ENCODE measurements at regions not wholly inside any gene's neighbourhood (a gene's known extent, or its start where the extent isn't known, plus 50 kb on each side); places are given as distances from the start of the nearest gene placed in this dataset.
"Not testable (repeated sequence)": the region's sequence is repeated elsewhere in the genome, so short reads cannot be mapped to it uniquely, and the experiment has no call there.

GRCh38 chr11:88061111-88061510, 114.1 kb downstream of the RAB38 start:
- Histone ChIP-seq H3K4me3 (ENCODE audit: low read length) (no peak overlapping the region), H3K4me1 (ENCODE audit: control insufficient read depth, insufficient read depth, low read length) (no peaks in the 10 kb centered on the region), H3K36me3 (ENCODE audit: control insufficient read depth, insufficient read depth, low read length, severe bottlenecking) (no peaks in the 10 kb centered on the region), H3K27me3 (replicated peaks; ENCODE audit: control insufficient read depth, insufficient read depth, low read length) (no peaks in the 10 kb centered on the region), H3K9ac (ENCODE audit: low read length) (no peak overlapping the region), H3K9me3 (ENCODE audit: control insufficient read depth, low read length) (no peaks in the 10 kb centered on the region)
- DNase-seq (ENCODE audit: low read depth): no peak

GRCh38 chr11:88059326-88059725, 115.9 kb downstream of the RAB38 start:
- Histone ChIP-seq H3K9me3 (ENCODE audit: control insufficient read depth, low read length) (no peaks in the 10 kb centered on the region), H3K4me1 (ENCODE audit: control insufficient read depth, insufficient read depth, low read length) (no peaks in the 10 kb centered on the region), H3K36me3 (ENCODE audit: control insufficient read depth, insufficient read depth, low read length, severe bottlenecking) (no peaks in the 10 kb centered on the region), H3K9ac (ENCODE audit: low read length) (no peak overlapping the region), H3K27me3 (replicated peaks; ENCODE audit: control insufficient read depth, insufficient read depth, low read length) (no peaks in the 10 kb centered on the region), H3K4me3 (ENCODE audit: low read length) (no peak overlapping the region)
- no peak for DNase-seq (ENCODE audit: low read depth)

DNA sequence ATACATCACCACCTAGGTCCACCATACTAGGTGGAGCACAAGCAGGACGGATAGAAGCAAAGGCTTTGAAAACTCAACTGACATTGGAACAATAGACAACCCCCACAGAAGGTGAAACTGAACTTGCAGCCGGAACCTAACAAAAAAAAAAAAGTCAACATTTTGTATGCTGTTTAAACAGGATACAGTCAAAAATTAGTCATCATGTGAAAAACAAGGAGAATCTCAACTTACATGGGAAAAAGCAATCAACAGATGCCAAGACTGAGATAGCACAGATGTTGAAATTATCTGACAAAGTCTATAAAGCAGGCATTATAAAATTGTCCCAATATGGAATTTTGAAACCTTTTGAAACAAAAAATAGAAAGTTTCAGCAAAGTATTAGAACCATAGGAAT, 123.8 kb downstream of the RAB38 start:
- Histone ChIP-seq H3K9ac (ENCODE audit: low read length) (no peak overlapping the region), H3K4me1 (ENCODE audit: control insufficient read depth, insufficient read depth, low read length) (peaks cover 2% of the 10 kb centered on the region), H3K27me3 (replicated peaks; ENCODE audit: control insufficient read depth, insufficient read depth, low read length) (no peaks in the 10 kb centered on the region), H3K9me3 (ENCODE audit: control insufficient read depth, low read length) (no peaks in the 10 kb centered on the region), H3K4me3 (ENCODE audit: low read length) (no peak overlapping the region), H3K36me3 (ENCODE audit: control insufficient read depth, insufficient read depth, low read length, severe bottlenecking) (no peaks in the 10 kb centered on the region)
- DNase-seq (ENCODE audit: low read depth): no peak

- Histone ChIP-seq H3K27me3 (replicated peaks; ENCODE audit: control insufficient read depth, insufficient read depth, low read length) (no peaks in the 10 kb centered on the region), H3K4me1 (ENCODE audit: control insufficient read depth, insufficient read depth, low read length) (peaks cover 2% of the 10 kb centered on the region), H3K36me3 (ENCODE audit: control insufficient read depth, insufficient read depth, low read length, severe bottlenecking) (no peaks in the 10 kb centered on the region), H3K9ac (ENCODE audit: low read length) (no peak overlapping the region), H3K9me3 (ENCODE audit: control insufficient read depth, low read length) (no peaks in the 10 kb centered on the region), H3K4me3 (ENCODE audit: low read length) (no peak overlapping the region)
- DNase-seq (ENCODE audit: low read depth): no peak
These were observed 125.0 kb downstream of the RAB38 start for GRCh38 chr11:88050247-88050646.

- H3K9me3 ChIP-seq (ENCODE audit: control insufficient read depth, low read length); H3K4me1 ChIP-seq (ENCODE audit: control insufficient read depth, insufficient read depth, low read length); H3K4me3 ChIP-seq (ENCODE audit: low read length); DNase-seq (ENCODE audit: low read depth); H3K27me3 ChIP-seq (replicated peaks; ENCODE audit: control insufficient read depth, insufficient read depth, low read length); H3K36me3 ChIP-seq (ENCODE audit: control insufficient read depth, insufficient read depth, low read length, severe bottlenecking); H3K9ac ChIP-seq (ENCODE audit: low read length): not testable (repeated sequence)
These were observed 130.0 kb downstream of the RAB38 start for GRCh38 chr11:88045288-88045687.

DNA sequence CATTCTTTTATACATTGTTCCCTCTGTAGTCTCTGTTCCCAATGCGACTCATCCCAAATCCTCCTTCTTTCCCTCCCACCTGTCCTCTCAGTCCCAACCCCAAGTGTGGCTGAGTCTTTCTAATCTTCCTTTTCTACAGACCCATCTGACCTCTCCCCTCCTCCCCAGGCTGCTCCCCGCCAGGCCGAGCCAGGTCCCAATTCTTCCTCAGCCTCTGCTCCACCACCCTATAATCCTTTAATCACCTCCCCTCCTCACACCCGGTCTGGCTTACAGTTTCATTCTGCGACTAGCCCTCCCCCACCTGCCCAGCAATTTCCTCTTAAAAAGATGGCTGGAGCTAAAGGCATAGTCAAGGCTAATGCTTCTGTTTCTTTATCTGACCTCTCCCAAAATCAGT, 130.6 kb downstream of the RAB38 start:
- DNase-seq (ENCODE audit: low read depth): not testable (repeated sequence)

GRCh38 chr11:88043149-88043548, 132.1 kb downstream of the RAB38 start:
- Histone ChIP-seq H3K4me3 (ENCODE audit: low read length) (no peak overlapping the region), H3K9ac (ENCODE audit: low read length) (no peak overlapping the region), H3K36me3 (ENCODE audit: control insufficient read depth, insufficient read depth, low read length, severe bottlenecking) (no peaks in the 10 kb centered on the region), H3K4me1 (ENCODE audit: control insufficient read depth, insufficient read depth, low read length) (peaks cover 6% of the 10 kb centered on the region), H3K9me3 (ENCODE audit: control insufficient read depth, low read length) (no peaks in the 10 kb centered on the region), H3K27me3 (replicated peaks; ENCODE audit: control insufficient read depth, insufficient read depth, low read length) (no peaks in the 10 kb centered on the region)
- DNase-seq (ENCODE audit: low read depth): no peak

More for the DNA sequence above, 130.6 kb downstream of the RAB38 start:
- not testable (repeated sequence) for H3K9me3 ChIP-seq (ENCODE audit: control insufficient read depth, low read length); H3K9ac ChIP-seq (ENCODE audit: low read length); H3K36me3 ChIP-seq (ENCODE audit: control insufficient read depth, insufficient read depth, low read length, severe bottlenecking); H3K27me3 ChIP-seq (replicated peaks; ENCODE audit: control insufficient read depth, insufficient read depth, low read length); H3K4me3 ChIP-seq (ENCODE audit: low read length); H3K4me1 ChIP-seq (ENCODE audit: control insufficient read depth, insufficient read depth, low read length)

DNA sequence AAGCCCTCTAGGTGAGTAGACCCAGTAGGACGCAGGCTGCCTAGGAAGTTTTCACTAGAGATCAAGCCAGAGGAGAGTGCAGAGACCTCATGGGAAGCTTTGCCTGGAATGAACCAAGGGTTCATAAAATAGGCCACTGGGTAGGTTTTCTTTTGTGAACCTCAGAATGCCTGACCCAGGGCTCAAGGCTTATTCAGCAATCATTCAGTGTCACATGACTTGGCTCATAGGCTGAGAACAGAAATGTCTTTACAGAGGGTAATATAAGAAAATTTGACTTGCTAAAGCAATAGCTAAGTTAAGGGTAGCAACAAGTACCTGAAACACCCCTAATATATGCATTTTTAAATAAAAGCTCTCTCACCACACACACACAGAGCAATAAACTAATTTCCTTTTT, 132.6 kb downstream of the RAB38 start:
- no peak overlapping the region for H3K4me3 ChIP-seq (ENCODE audit: low read length)
- DNase-seq (ENCODE audit: low read depth): no peak
- no peaks in the 10 kb centered on the region for H3K27me3 ChIP-seq (replicated peaks; ENCODE audit: control insufficient read depth, insufficient read depth, low read length)
- peaks cover 6% of the 10 kb centered on the region for H3K4me1 ChIP-seq (ENCODE audit: control insufficient read depth, insufficient read depth, low read length)
- no peak overlapping the region for H3K9ac ChIP-seq (ENCODE audit: low read length)
- H3K36me3 ChIP-seq (ENCODE audit: control insufficient read depth, insufficient read depth, low read length, severe bottlenecking): no peaks in the 10 kb centered on the region
- no peaks in the 10 kb centered on the region for H3K9me3 ChIP-seq (ENCODE audit: control insufficient read depth, low read length)

DNA sequence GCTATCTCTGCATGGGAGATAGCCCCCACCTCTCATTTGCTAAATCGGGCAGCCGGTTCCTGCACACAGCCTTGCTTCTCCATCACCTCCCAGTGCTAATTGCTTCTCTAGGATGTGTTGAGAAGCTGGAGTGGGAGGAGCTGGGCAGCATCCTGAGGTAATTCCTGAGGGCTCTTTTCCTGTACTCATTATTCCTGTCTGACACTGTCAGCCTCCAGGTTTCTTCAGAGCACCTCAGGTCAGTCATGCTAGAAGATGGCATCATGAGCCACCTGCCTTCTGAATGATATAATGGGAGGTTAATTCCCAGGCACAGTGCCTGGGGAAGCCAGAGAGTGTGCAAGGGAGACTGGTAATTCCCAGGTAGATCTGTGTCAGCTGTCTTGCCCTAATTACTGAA, 133.0 kb downstream of the RAB38 start:
- DNase-seq (ENCODE audit: low read depth): no peak
- no peaks in the 10 kb centered on the region for H3K27me3 ChIP-seq (replicated peaks; ENCODE audit: control insufficient read depth, insufficient read depth, low read length)
- no peak overlapping the region for H3K4me3 ChIP-seq (ENCODE audit: low read length)
- H3K4me1 ChIP-seq (ENCODE audit: control insufficient read depth, insufficient read depth, low read length): peaks cover 6% of the 10 kb centered on the region
- no peak overlapping the region for H3K9ac ChIP-seq (ENCODE audit: low read length)
- no peaks in the 10 kb centered on the region for H3K9me3 ChIP-seq (ENCODE audit: control insufficient read depth, low read length)
- H3K36me3 ChIP-seq (ENCODE audit: control insufficient read depth, insufficient read depth, low read length, severe bottlenecking): no peaks in the 10 kb centered on the region

DNA sequence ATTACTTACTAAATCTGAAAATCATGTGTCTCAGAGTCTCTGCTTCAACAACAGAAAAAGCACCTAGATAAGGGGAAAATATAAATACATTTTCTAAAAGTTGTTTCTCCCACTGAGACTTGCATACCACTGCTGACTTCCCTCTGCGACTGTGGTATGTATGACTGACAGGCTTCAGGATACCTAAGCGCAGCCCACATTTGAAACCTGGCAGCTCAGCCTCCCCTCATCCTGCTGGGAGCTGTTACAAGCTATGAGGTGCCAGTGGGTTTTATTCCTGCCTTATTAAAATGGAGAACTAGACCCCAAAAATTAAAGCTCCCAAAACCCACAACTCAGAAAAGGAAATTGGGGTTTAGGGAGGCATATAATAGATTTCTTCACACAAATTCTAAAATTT, 133.6 kb downstream of the RAB38 start:
- H3K36me3 ChIP-seq (ENCODE audit: control insufficient read depth, insufficient read depth, low read length, severe bottlenecking): no peaks in the 10 kb centered on the region
- H3K27me3 ChIP-seq (replicated peaks; ENCODE audit: control insufficient read depth, insufficient read depth, low read length): no peaks in the 10 kb centered on the region
- no peak overlapping the region for H3K9ac ChIP-seq (ENCODE audit: low read length)
- H3K9me3 ChIP-seq (ENCODE audit: control insufficient read depth, low read length): no peaks in the 10 kb centered on the region
- H3K4me3 ChIP-seq (ENCODE audit: low read length): no peak overlapping the region
- H3K4me1 ChIP-seq (ENCODE audit: control insufficient read depth, insufficient read depth, low read length): peaks cover 6% of the 10 kb centered on the region
- no peak for DNase-seq (ENCODE audit: low read depth)

GRCh38 chr11:88040148-88040496, 135.1 kb downstream of the RAB38 start:
- no peak for DNase-seq (ENCODE audit: low read depth)
- H3K4me1 ChIP-seq (ENCODE audit: control insufficient read depth, insufficient read depth, low read length): peaks cover 6% of the 10 kb centered on the region

GRCh38 chr11:88039476-88040147, 135.6 kb downstream of the RAB38 start:
- DNase-seq (ENCODE audit: low read depth): no peak
- H3K4me3 ChIP-seq (ENCODE audit: low read length): no peak overlapping the region
- H3K9me3 ChIP-seq (ENCODE audit: control insufficient read depth, low read length): no peaks in the 10 kb centered on the region
- H3K9ac ChIP-seq (ENCODE audit: low read length): no peak overlapping the region
- H3K27me3 ChIP-seq (replicated peaks; ENCODE audit: control insufficient read depth, insufficient read depth, low read length): no peaks in the 10 kb centered on the region
- H3K36me3 ChIP-seq (ENCODE audit: control insufficient read depth, insufficient read depth, low read length, severe bottlenecking): no peaks in the 10 kb centered on the region
- H3K4me1 ChIP-seq (ENCODE audit: control insufficient read depth, insufficient read depth, low read length): peaks cover 6% of the 10 kb centered on the region

More at GRCh38 chr11:88040148-88040496, 135.1 kb downstream of the RAB38 start:
- Histone ChIP-seq H3K36me3 (ENCODE audit: control insufficient read depth, insufficient read depth, low read length, severe bottlenecking) (no peaks in the 10 kb centered on the region), H3K27me3 (replicated peaks; ENCODE audit: control insufficient read depth, insufficient read depth, low read length) (no peaks in the 10 kb centered on the region), H3K9me3 (ENCODE audit: control insufficient read depth, low read length) (no peaks in the 10 kb centered on the region), H3K4me3 (ENCODE audit: low read length) (no peak overlapping the region), H3K9ac (ENCODE audit: low read length) (no peak overlapping the region)

All from adipocyte (in vitro differentiated cells).